H9 (cell line): ENCODE measurements at regions not wholly inside any gene's neighbourhood (a gene's known extent, or its start where the extent isn't known, plus 50 kb on each side); places are given as distances from the start of the nearest gene placed in this dataset.

Experiments used
- DNase-seq: peaks from one replicate; pipeline ENCODE4 v3.0.0-alpha.2; 2017
- H2AFZ ChIP-seq: one replicate; pipeline ENCODE4 v1.6.1; 2013; ENCODE audit warnings: mild to moderate bottlenecking, low read length, control low read depth, moderate library complexity
- H2AK5ac ChIP-seq: 2 replicates; pipeline ENCODE4 v1.6.1; 2013; ENCODE audit warnings: low read length, control low read depth, mixed read lengths; ENCODE audit not compliant: insufficient read length
- H2BK120ac ChIP-seq: one replicate; pipeline ENCODE4 v1.6.1; 2013; ENCODE audit warnings: low read depth, mild to moderate bottlenecking, low read length, control low read depth, inconsistent platforms; ENCODE audit not compliant: poor library complexity, severe bottlenecking
- H2BK12ac ChIP-seq: 2 replicates; pipeline ENCODE4 v1.6.1; 2013; ENCODE audit warnings: low read length, control low read depth, mixed read lengths, low read depth; ENCODE audit not compliant: insufficient read length
- H2BK15ac ChIP-seq: 2 replicates; pipeline ENCODE4 v1.6.1; 2013; ENCODE audit warnings: low read depth, low read length, control low read depth
- H2BK20ac ChIP-seq: one replicate; pipeline ENCODE4 v1.6.1; 2013; ENCODE audit warnings: low read depth, mild to moderate bottlenecking, low read length, control low read depth, inconsistent platforms; ENCODE audit not compliant: poor library complexity, severe bottlenecking
- H2BK5ac ChIP-seq: 2 replicates; pipeline ENCODE4 v1.6.1; 2013; ENCODE audit warnings: low read length, control low read depth, mixed read lengths; ENCODE audit not compliant: insufficient read length
- H3K14ac ChIP-seq: 2 replicates; pipeline ENCODE4 v1.6.1; 2013; ENCODE audit warnings: low read length, control low read depth; ENCODE audit not compliant: insufficient read depth
- H3K18ac ChIP-seq: 2 replicates; pipeline ENCODE4 v1.6.1; 2013; ENCODE audit warnings: low read depth, mild to moderate bottlenecking, mixed read lengths, low read length, control low read depth; ENCODE audit not compliant: insufficient read length
- H3K23ac ChIP-seq: 2 replicates; pipeline ENCODE4 v1.6.1; 2013; ENCODE audit warnings: low read length, control low read depth, mixed read lengths, low read depth; ENCODE audit not compliant: insufficient read length
- H3K23me2 ChIP-seq: 2 replicates; pipeline ENCODE4 v1.6.1; 2013; ENCODE audit warnings: low read depth, mild to moderate bottlenecking, mixed read lengths, low read length, control low read depth; ENCODE audit not compliant: insufficient read length, poor library complexity, severe bottlenecking
- H3K27ac ChIP-seq: 2 replicates; pipeline ENCODE4 v1.5.1; 2013; ENCODE audit warnings: low read length, control low read depth, mixed read lengths, low read depth; ENCODE audit not compliant: insufficient read length
- H3K27me3 ChIP-seq: 2 replicates; pipeline ENCODE4 v1.6.1; 2013; ENCODE audit warnings: low read length, control low read depth, inconsistent platforms; ENCODE audit not compliant: insufficient read depth
- H3K4ac ChIP-seq: 2 replicates; pipeline ENCODE4 v1.6.1; 2013; ENCODE audit warnings: low read depth, mild to moderate bottlenecking, control low read depth, inconsistent platforms, low read length, moderate library complexity
- H3K4me1 ChIP-seq: 2 replicates; pipeline ENCODE4 v1.6.1; 2013; ENCODE audit warnings: low read length, control low read depth, inconsistent platforms; ENCODE audit not compliant: insufficient read depth
- H3K4me2 ChIP-seq: 2 replicates; pipeline ENCODE4 v1.6.1; 2013; ENCODE audit warnings: low read length, control low read depth, mixed read lengths; ENCODE audit not compliant: insufficient read length, insufficient read depth
- H3K56ac ChIP-seq: 2 replicates; pipeline ENCODE4 v1.6.1; 2013; ENCODE audit warnings: low read depth, mild to moderate bottlenecking, mixed read lengths, low read length, control low read depth; ENCODE audit not compliant: insufficient read length
- H3K79me1 ChIP-seq: 2 replicates; pipeline ENCODE4 v1.6.1; 2013; ENCODE audit warnings: low read depth, mild to moderate bottlenecking, moderate library complexity, low read length, control low read depth, inconsistent platforms; ENCODE audit not compliant: insufficient read depth, poor library complexity, severe bottlenecking
- H3K79me2 ChIP-seq: 2 replicates; pipeline ENCODE4 v1.6.1; 2013; ENCODE audit warnings: low read length, control low read depth, inconsistent platforms; ENCODE audit not compliant: insufficient read depth
- H3K9ac ChIP-seq: 2 replicates; pipeline ENCODE4 v1.6.1; 2013; ENCODE audit warnings: low read length, control low read depth, mixed read lengths; ENCODE audit not compliant: insufficient read length; ENCODE audit errors: extremely low read depth
- H3K9me3 ChIP-seq: one replicate; pipeline ENCODE4 v1.6.1; 2013; ENCODE audit warnings: low read depth, low read length, inconsistent platforms; ENCODE audit not compliant: control insufficient read depth
- H3T11ph ChIP-seq: one replicate; pipeline ENCODE4 v1.6.1; 2013; ENCODE audit warnings: mild to moderate bottlenecking, low read length, control low read depth, inconsistent platforms
- H4K20me1 ChIP-seq: one replicate; pipeline ENCODE4 v1.6.1; 2013; ENCODE audit not compliant: control insufficient read depth, insufficient read length, insufficient read depth
- H4K5ac ChIP-seq: 2 replicates; pipeline ENCODE4 v1.6.1; 2013; ENCODE audit warnings: low read depth, mild to moderate bottlenecking, mixed read lengths, low read length, control low read depth; ENCODE audit not compliant: insufficient read length
- H4K8ac ChIP-seq: replicated peaks from 2 replicates; pipeline ENCODE4 v1.6.1; 2013; ENCODE audit warnings: low read length, control low read depth, mixed read lengths, low read depth; ENCODE audit not compliant: insufficient read length
- H4K91ac ChIP-seq: 2 replicates; pipeline ENCODE4 v1.6.1; 2013; ENCODE audit warnings: low read depth, mild to moderate bottlenecking, moderate library complexity, mixed read lengths, low read length, control low read depth; ENCODE audit not compliant: insufficient read length
- H3K27ac Mint-ChIP-seq, 3 experiments: 2 replicates in 2 of 3; 3 replicates in 1 of 3; pipeline ENCODE4 v1.8.0; 2020 to 2021; ENCODE audit warnings: mixed read lengths in 3 of 3, mild to moderate bottlenecking in 1 of 3, moderate library complexity in 1 of 3
- H3K27me3 Mint-ChIP-seq: 2 replicates; pipeline ENCODE4 v1.8.0; 2021; ENCODE audit warnings: low read depth, mild to moderate bottlenecking, moderate library complexity, mixed read lengths
- H3K36me3 Mint-ChIP-seq, 3 experiments: 2 replicates in 2 of 3; 3 replicates in 1 of 3; pipeline ENCODE4 v1.8.0; 2020 to 2021; ENCODE audit warnings: low read depth in 3 of 3, mixed read lengths in 3 of 3; ENCODE audit not compliant: insufficient read depth in 1 of 3
- H3K4me1 Mint-ChIP-seq, 2 experiments: 2 replicates each; pipeline ENCODE4 v1.8.0; 2020; ENCODE audit warnings: mixed read lengths in 2 of 2
- H3K4me3 Mint-ChIP-seq, 2 experiments: 2 replicates in 1 of 2; 3 replicates in 1 of 2; pipeline ENCODE4 v1.8.0; 2020 to 2021; ENCODE audit warnings: mild to moderate bottlenecking in 2 of 2, mixed read lengths in 2 of 2, moderate library complexity in 1 of 2
- H3K9me3 Mint-ChIP-seq, 2 experiments: 2 replicates in 1 of 2; 3 replicates in 1 of 2; pipeline ENCODE4 v1.8.0; 2020; ENCODE audit warnings: mild to moderate bottlenecking in 2 of 2, mixed read lengths in 2 of 2, moderate library complexity in 1 of 2
- WGBS: extraction: QIAGEN DNeasy Blood & Tissue Kit; methylation state at CpG from one replicate; pipeline ENCODE4 v1.1.7; 2013; ENCODE audit warnings: missing lambda C conversion rate, low lambda C conversion rate, mixed read lengths; ENCODE audit not compliant: insufficient read length; ENCODE audit errors: extremely low coverage; 5-methylcytosine and 5-hydroxymethylcytosine counted together
- TF ChIP-seq, protein P1 (sequence below): fragments of 200-600 bp; sonication (generic); conservative IDR thresholded peaks from 3 replicates; pipeline ENCODE4 v1.8.0; 2021; ENCODE audit warnings: antibody characterized with exemption, mild to moderate bottlenecking

GRCh38 chr20:40159276-40159675 is 529.8 kb downstream of the MAFB start:
- Histone ChIP-seq H3T11ph (no peak overlapping the region), H3K18ac (no peak overlapping the region), H2AFZ (no peak overlapping the region), H3K9ac (no peak overlapping the region), H3K4me2 (no peak overlapping the region), H3K27me3 (no peaks in the 10 kb centered on the region), H2BK120ac (no peak overlapping the region), H3K23ac (no peak overlapping the region), H3K27ac (no peak overlapping the region), H3K56ac (no peak overlapping the region), H4K91ac (no peak overlapping the region), H3K23me2 (no peaks in the 10 kb centered on the region), H2BK20ac (no peak overlapping the region), H2BK12ac (no peak overlapping the region), H4K5ac (no peak overlapping the region), H2AK5ac (no peak overlapping the region), H2BK5ac (no peak overlapping the region), H3K9me3 (no peaks in the 10 kb centered on the region), H3K4ac (no peak overlapping the region), H3K79me2 (no peaks in the 10 kb centered on the region), H4K8ac (no peak overlapping the region), H3K14ac (no peak overlapping the region), H4K20me1 (no peaks in the 10 kb centered on the region), H3K79me1 (no peaks in the 10 kb centered on the region), H3K4me1 (no peaks in the 10 kb centered on the region), H2BK15ac (no peak overlapping the region)
- H3K27ac Mint-ChIP-seq = no peak overlapping the region
- no peak overlapping the region for H3K4me3 Mint-ChIP-seq
- H3K9me3 Mint-ChIP-seq = no peaks in the 10 kb centered on the region
- DNase-seq = no peak
- peaks cover 2% of the 10 kb centered on the region in 2 experiments; a peak in 2 of 4 replicates for H3K4me1 Mint-ChIP-seq
- WGBS = no CpG with 5 or more reads among the region's 5 CpGs
- no peaks in the 10 kb centered on the region; a peak in 1 of 7 replicates for H3K36me3 Mint-ChIP-seq
- no peaks in the 10 kb centered on the region for H3K27me3 Mint-ChIP-seq
- TF ChIP-seq, protein P1, sequence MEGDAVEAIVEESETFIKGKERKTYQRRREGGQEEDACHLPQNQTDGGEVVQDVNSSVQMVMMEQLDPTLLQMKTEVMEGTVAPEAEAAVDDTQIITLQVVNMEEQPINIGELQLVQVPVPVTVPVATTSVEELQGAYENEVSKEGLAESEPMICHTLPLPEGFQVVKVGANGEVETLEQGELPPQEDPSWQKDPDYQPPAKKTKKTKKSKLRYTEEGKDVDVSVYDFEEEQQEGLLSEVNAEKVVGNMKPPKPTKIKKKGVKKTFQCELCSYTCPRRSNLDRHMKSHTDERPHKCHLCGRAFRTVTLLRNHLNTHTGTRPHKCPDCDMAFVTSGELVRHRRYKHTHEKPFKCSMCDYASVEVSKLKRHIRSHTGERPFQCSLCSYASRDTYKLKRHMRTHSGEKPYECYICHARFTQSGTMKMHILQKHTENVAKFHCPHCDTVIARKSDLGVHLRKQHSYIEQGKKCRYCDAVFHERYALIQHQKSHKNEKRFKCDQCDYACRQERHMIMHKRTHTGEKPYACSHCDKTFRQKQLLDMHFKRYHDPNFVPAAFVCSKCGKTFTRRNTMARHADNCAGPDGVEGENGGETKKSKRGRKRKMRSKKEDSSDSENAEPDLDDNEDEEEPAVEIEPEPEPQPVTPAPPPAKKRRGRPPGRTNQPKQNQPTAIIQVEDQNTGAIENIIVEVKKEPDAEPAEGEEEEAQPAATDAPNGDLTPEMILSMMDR = no peak
